ENCODE measurements at regions not wholly inside any gene's neighbourhood (a gene's known extent, or its start where the extent isn't known, plus 50 kb on each side); places are given as distances from the start of the nearest gene placed in this dataset.

DNA sequence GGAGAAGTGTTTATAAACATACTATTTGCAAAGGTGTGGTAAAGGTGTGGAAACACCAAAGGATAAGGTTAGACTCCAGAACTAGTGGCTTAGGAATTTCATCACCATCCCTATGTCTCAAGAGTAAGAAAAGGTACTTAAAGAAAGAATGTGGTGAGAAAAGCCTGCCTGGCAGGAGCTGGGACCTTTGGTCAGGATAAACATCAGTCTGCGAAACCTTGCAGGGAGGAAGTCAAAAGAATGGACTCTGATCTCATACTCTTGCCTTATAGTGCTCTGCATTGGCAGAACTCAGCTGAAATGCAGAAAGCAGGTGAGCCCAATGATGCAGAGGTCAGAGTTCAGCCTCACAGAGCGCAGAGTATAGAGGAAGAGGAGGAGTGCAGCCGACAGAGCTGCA, 97.2 kb upstream of the NR3C2 start:
- no peak for ATAC-seq
- no peak overlapping the region for H3K4me2 ChIP-seq (ENCODE audit: control insufficient read depth, insufficient read depth)
- no peak for TF ChIP-seq CBX5 (IDR thresholded peaks at IDR 0.05; ENCODE audit: low read depth)
- no peak for TF ChIP-seq ZNF207 (IDR thresholded peaks at IDR 0.05; ENCODE audit: borderline replicate concordance)
- TF ChIP-seq ZNF274 (IDR thresholded peaks at IDR 0.05; ENCODE audit: insufficient read depth, insufficient read length), result no peak
- no peak for TF ChIP-seq KDM1A (IDR thresholded peaks at IDR 0.05; ENCODE audit: borderline replicate concordance)
- no peak for TF ChIP-seq SIN3A (IDR thresholded peaks at IDR 0.05; ENCODE audit: low read depth, low read length)
- no peak for TF ChIP-seq ATF3 (IDR thresholded peaks at IDR 0.05; ENCODE audit: borderline replicate concordance, extremely low read depth, low read depth, low read length)
- TF ChIP-seq ASH2L (IDR thresholded peaks at IDR 0.05; ENCODE audit: borderline replicate concordance, low read depth), result no peak
- TF ChIP-seq, protein P1, sequence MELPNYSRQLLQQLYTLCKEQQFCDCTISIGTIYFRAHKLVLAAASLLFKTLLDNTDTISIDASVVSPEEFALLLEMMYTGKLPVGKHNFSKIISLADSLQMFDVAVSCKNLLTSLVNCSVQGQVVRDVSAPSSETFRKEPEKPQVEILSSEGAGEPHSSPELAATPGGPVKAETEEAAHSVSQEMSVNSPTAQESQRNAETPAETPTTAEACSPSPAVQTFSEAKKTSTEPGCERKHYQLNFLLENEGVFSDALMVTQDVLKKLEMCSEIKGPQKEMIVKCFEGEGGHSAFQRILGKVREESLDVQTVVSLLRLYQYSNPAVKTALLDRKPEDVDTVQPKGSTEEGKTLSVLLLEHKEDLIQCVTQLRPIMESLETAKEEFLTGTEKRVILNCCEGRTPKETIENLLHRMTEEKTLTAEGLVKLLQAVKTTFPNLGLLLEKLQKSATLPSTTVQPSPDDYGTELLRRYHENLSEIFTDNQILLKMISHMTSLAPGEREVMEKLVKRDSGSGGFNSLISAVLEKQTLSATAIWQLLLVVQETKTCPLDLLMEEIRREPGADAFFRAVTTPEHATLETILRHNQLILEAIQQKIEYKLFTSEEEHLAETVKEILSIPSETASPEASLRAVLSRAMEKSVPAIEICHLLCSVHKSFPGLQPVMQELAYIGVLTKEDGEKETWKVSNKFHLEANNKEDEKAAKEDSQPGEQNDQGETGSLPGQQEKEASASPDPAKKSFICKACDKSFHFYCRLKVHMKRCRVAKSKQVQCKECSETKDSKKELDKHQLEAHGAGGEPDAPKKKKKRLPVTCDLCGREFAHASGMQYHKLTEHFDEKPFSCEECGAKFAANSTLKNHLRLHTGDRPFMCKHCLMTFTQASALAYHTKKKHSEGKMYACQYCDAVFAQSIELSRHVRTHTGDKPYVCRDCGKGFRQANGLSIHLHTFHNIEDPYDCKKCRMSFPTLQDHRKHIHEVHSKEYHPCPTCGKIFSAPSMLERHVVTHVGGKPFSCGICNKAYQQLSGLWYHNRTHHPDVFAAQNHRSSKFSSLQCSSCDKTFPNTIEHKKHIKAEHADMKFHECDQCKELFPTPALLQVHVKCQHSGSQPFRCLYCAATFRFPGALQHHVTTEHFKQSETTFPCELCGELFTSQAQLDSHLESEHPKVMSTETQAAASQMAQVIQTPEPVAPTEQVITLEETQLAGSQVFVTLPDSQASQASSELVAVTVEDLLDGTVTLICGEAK (IDR thresholded peaks at IDR 0.05; ENCODE audit: borderline replicate concordance), result no peak
- TF ChIP-seq, protein P2, sequence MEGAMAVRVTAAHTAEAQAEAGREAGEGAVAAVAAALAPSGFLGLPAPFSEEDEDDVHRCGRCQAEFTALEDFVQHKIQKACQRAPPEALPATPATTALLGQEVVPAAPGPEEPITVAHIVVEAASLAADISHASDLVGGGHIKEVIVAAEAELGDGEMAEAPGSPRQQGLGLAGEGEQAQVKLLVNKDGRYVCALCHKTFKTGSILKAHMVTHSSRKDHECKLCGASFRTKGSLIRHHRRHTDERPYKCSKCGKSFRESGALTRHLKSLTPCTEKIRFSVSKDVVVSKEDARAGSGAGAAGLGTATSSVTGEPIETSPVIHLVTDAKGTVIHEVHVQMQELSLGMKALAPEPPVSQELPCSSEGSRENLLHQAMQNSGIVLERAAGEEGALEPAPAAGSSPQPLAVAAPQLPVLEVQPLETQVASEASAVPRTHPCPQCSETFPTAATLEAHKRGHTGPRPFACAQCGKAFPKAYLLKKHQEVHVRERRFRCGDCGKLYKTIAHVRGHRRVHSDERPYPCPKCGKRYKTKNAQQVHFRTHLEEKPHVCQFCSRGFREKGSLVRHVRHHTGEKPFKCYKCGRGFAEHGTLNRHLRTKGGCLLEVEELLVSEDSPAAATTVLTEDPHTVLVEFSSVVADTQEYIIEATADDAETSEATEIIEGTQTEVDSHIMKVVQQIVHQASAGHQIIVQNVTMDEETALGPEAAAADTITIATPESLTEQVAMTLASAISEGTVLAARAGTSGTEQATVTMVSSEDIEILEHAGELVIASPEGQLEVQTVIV (IDR thresholded peaks at IDR 0.05; ENCODE audit: borderline replicate concordance, partially characterized antibody), result no peak
- TF ChIP-seq YY1 (IDR thresholded peaks at IDR 0.05; ENCODE audit: low read depth, low read length), result no peak
- TF ChIP-seq, protein P3, sequence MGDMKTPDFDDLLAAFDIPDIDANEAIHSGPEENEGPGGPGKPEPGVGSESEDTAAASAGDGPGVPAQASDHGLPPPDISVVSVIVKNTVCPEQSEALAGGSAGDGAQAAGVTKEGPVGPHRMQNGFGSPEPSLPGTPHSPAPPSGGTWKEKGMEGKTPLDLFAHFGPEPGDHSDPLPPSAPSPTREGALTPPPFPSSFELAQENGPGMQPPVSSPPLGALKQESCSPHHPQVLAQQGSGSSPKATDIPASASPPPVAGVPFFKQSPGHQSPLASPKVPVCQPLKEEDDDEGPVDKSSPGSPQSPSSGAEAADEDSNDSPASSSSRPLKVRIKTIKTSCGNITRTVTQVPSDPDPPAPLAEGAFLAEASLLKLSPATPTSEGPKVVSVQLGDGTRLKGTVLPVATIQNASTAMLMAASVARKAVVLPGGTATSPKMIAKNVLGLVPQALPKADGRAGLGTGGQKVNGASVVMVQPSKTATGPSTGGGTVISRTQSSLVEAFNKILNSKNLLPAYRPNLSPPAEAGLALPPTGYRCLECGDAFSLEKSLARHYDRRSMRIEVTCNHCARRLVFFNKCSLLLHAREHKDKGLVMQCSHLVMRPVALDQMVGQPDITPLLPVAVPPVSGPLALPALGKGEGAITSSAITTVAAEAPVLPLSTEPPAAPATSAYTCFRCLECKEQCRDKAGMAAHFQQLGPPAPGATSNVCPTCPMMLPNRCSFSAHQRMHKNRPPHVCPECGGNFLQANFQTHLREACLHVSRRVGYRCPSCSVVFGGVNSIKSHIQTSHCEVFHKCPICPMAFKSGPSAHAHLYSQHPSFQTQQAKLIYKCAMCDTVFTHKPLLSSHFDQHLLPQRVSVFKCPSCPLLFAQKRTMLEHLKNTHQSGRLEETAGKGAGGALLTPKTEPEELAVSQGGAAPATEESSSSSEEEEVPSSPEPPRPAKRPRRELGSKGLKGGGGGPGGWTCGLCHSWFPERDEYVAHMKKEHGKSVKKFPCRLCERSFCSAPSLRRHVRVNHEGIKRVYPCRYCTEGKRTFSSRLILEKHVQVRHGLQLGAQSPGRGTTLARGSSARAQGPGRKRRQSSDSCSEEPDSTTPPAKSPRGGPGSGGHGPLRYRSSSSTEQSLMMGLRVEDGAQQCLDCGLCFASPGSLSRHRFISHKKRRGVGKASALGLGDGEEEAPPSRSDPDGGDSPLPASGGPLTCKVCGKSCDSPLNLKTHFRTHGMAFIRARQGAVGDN (IDR thresholded peaks at IDR 0.05), result no peak
- TF ChIP-seq ZBED1 (IDR thresholded peaks at IDR 0.05; ENCODE audit: borderline replicate concordance), result no peak
- TF ChIP-seq SREBF2 (IDR thresholded peaks at IDR 0.05; ENCODE audit: low read length), result no peak
- no peak for TF ChIP-seq CREB1 (IDR thresholded peaks at IDR 0.05; ENCODE audit: low read depth)

More for the DNA sequence above, 97.2 kb upstream of the NR3C2 start:
- WGBS (ENCODE audit: insufficient coverage, insufficient replicate concordance, low lambda C conversion rate, missing lambda C conversion rate), result 31% methylated on average over 3 of the region's 3 CpGs
- Histone ChIP-seq H2AFZ (ENCODE audit: control insufficient read depth, low read depth, low read length) (no peak overlapping the region), H3K9me3 (replicated peaks; ENCODE audit: control insufficient read depth, insufficient read depth, low read length) (no peaks in the 10 kb centered on the region), H3K27me3 (replicated peaks in 1 of 2; ENCODE audit: control insufficient read depth in 2 of 2, insufficient read depth in 2 of 2, low read length in 1 of 2) (no peaks in the 10 kb centered on the region), H3K79me2 (ENCODE audit: control insufficient read depth, insufficient read depth, low read length) (no peaks in the 10 kb centered on the region), H3K27ac (ENCODE audit: control insufficient read depth, insufficient read depth) (no peak overlapping the region), H3K36me3 (ENCODE audit: control insufficient read depth in 2 of 2, insufficient read depth in 2 of 2, low read length in 1 of 2) (no peaks in the 10 kb centered on the region), H4K20me1 (ENCODE audit: control insufficient read depth, insufficient read depth) (no peaks in the 10 kb centered on the region), H3K9ac (ENCODE audit: control insufficient read depth, insufficient read depth, low read length) (no peak overlapping the region), H3K4me1 (ENCODE audit: control insufficient read depth, insufficient read depth, low read length) (no peaks in the 10 kb centered on the region), H3K4me3 (no peak overlapping the region)
- DNase-seq (ENCODE audit: low read depth, low spot score) (no peak), FAIRE-seq (no peak)
- CTCF ChIA-PET, result no interaction called here
- in situ Hi-C loops (cut with MboI), result no loop called here
- BruUV-seq (replicated peaks), result no TSS peak
- intact Hi-C loops (cut with micrococcal nuclease; ENCODE audit: unreplicated experiment), result no loop called here
- RAD21 ChIA-PET (ENCODE audit: unreplicated experiment), result no interaction called here
- SMC1A ChIA-PET (ENCODE audit: uncharacterized antibody, unreplicated experiment), result no interaction called here
- POLR2A ChIA-PET, result no interaction called here

All from GM12878 (cell line).